Lower lobe of right lung (tissue), 2 donors: ENCODE measurements at regions not wholly inside any gene's neighbourhood (a gene's known extent, or its start where the extent isn't known, plus 50 kb on each side); places are given as distances from the start of the nearest gene placed in this dataset.
"Not testable (repeated sequence)": the region's sequence is repeated elsewhere in the genome, so short reads cannot be mapped to it uniquely, and the experiment has no call there.

Experiments used
- ATAC-seq, 2 donors: fragments of 200-7000 bp; cut with Tn5 transposase; one replicate each; pipeline ENCODE4 v1.9.1; 2020 to 2022; ENCODE audit warnings: mild to moderate bottlenecking in 2 of 2, moderate library complexity in 2 of 2
- DNase-seq: peaks from one replicate; pipeline ENCODE4 v3.0.0-alpha.2; 2020
- H3K27ac ChIP-seq: fragments of 200-600 bp; one replicate; pipeline ENCODE4 v1.8.0; 2022
- H3K27me3 ChIP-seq: fragments of 200-600 bp; one replicate; pipeline ENCODE4 v1.8.0; 2022; ENCODE audit warnings: low read depth
- H3K36me3 ChIP-seq: fragments of 200-600 bp; one replicate; pipeline ENCODE4 v1.8.0; 2022; ENCODE audit warnings: mild to moderate bottlenecking
- H3K4me1 ChIP-seq: fragments of 200-600 bp; one replicate; pipeline ENCODE4 v1.8.0; 2022
- H3K4me3 ChIP-seq: fragments of 200-600 bp; one replicate; pipeline ENCODE4 v1.8.0; 2022; ENCODE audit warnings: mild to moderate bottlenecking
- H3K9me3 ChIP-seq: fragments of 200-600 bp; one replicate; pipeline ENCODE4 v1.8.0; 2022
- intact Hi-C: fragments of 100-400 bp; cut with DNase I; formaldehyde crosslinking; loops from one replicate; pipeline ENCODE4 v1.11.0; 2022
- donor health status: DM: no; HTN: yes; CAD: no; lungs with severe emphysema.

DNA sequence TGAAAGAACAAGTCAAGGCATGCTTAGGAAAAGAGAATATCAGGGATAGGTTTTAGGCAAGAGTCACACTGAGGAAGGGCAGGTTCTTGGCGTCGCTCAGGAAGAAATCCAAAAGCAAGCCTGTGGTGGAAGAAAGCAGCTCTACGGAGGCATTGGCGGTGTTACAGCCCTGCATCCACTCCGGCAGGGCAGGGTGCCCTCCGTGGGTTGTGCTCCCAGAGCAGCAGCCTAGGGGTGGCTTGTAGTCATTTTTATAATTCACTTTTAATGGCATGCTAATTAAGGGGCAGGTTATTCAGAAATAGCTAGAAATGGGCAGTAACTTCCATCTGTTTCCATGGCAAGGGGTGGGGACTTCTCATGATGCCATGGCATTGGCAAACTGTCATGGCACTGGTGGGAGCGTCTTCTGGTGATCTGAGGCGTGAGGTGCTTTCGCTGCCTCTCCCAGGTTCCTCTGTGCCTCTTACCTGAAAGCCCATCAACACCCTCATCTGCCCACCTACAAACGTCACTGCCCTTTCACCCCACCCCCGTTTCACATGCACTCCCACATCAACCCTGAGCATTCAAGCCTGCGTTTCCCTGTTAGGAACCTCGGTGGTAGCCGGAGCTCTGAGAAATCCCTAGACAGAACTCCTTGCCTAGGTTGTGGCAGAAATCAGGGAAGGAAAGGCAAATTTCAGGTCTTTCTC lies 1763.8 kb upstream of the TPTE start:
- H3K4me1 ChIP-seq, intact Hi-C loops, ATAC-seq, H3K27me3 ChIP-seq, H3K36me3 ChIP-seq, H3K27ac ChIP-seq, DNase-seq, H3K4me3 ChIP-seq: not testable (repeated sequence)
- H3K9me3 ChIP-seq, result peaks cover 16% of the 10 kb centered on the region

DNA sequence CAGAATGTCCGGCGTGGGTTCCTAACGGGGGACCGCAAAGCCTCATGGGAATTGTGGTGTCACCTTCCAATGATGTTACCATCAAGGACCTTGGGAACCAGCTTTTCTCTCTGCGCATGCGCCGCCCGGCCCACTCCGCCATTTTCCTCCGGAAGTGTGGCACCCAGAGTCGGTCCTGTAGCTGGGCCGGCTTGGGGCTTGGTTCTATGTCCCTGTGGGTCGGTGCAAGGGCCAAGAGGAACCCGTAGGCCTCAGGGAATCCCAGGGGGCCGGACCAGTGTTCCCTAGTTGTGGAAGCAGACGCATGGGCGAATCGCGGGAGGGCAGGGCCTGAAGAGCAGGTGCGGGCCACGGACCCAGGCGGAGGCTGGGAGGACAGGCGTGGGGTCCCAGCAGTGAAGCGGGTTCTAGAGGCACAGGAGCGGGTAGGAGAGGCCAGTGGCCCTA lies 1762.4 kb upstream of the TPTE start:
- intact Hi-C loops, H3K36me3 ChIP-seq, H3K27ac ChIP-seq, ATAC-seq, H3K4me1 ChIP-seq, H3K27me3 ChIP-seq, H3K4me3 ChIP-seq: not testable (repeated sequence)
- peak; percentile 59 for DNase-seq
- peaks cover 21% of the 10 kb centered on the region for H3K9me3 ChIP-seq

DNA sequence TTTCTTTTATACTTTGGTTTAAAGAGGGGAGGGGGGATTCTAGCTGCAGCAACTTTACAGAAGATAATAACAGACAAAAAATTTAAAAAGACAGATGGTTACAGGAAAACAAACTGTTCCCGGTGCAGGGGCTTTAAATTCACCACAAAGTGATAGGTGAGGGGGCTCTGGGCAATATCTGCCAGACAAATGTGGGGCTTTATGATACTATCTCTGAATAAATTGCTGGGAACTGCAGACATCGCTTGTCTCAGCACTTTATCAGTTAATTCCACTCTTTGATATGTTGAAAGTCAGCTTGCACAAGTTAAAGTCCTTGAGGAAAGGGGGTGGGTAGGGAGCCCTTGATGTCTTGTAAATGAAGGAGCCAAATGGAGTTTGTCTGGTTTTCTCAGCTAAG lies 1759.1 kb upstream of the TPTE start:
- DNase-seq, intact Hi-C loops, ATAC-seq, H3K4me1 ChIP-seq, H3K27me3 ChIP-seq, H3K4me3 ChIP-seq, H3K36me3 ChIP-seq, H3K27ac ChIP-seq: not testable (repeated sequence)
- peaks cover 21% of the 10 kb centered on the region for H3K9me3 ChIP-seq

DNA sequence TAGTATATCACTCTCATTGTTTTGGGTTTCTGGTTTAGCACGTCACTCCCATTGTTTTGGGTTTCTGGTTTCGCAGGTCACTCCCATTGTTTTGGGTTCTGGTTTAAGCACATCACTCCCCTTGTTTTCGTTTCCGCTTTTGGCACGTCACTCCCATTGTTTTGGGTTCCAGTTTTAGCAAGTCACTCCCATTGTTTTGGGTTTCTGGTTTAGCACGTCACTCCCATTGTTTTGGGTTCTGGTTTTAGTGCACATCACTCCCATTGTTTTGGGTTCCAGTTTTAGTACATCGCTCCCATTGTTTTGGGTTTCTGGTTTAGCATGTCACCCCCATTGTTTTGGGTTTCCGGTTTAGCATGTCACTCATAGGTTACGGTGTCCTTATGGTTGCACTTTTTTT lies 1757.0 kb upstream of the TPTE start:
- intact Hi-C loops, ATAC-seq: not testable (repeated sequence)

DNA sequence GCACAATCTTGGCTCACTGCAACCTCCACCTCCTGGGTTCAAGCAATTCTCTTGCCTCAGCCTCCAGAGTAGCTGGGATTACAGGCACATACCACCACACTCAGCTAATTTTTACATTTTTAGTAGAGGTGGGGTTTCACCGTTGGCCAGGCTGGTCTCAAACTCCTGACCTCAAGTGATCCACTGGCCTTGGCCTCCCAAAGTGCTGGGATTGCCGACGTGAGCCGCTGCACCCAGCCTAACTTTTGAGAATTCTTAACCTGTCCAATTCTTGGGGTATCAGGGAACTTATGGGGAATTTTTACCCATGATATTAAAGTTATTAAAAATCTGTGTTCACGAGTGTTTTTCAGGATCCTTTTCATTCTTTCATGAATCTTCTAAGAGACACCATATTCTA lies 1755.2 kb upstream of the TPTE start:
- H3K4me1 ChIP-seq, H3K4me3 ChIP-seq, H3K9me3 ChIP-seq, H3K27me3 ChIP-seq, intact Hi-C loops, DNase-seq, H3K36me3 ChIP-seq, H3K27ac ChIP-seq, ATAC-seq: not testable (repeated sequence)

More for the DNA sequence above, 1757.0 kb upstream of the TPTE start:
- H3K4me3 ChIP-seq, H3K27me3 ChIP-seq, DNase-seq, H3K9me3 ChIP-seq, H3K36me3 ChIP-seq, H3K4me1 ChIP-seq, H3K27ac ChIP-seq: not testable (repeated sequence)

DNA sequence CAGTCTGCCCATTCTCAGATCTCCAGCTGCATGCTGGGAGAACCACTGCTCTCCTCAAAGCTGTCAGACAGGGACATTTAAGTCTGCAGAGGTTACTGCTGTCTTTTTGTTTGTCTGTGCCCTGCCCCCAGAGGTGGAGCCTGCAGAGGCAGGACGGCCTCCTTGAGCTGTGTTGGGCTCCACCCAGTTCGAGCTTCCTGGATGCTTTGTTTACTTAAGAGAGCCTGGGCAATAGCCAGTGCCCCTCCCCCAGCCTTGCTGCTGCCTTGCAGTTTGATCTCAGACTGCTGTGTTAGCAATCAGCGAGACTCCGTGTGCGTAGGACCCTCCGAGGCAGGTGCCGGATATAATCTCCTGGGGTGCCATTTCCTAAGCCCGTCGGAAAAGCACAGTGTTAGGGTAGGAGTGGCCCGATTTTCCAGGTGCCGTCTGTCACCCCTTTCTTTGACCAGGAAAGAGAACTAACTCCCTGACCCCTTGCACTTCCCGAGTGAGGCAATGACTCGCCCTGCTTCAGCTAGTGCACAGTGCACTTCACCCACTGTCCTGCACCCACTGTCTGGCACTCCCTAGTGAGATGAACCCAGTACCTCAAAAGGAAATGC lies 1748.4 kb upstream of the TPTE start:
- H3K27ac ChIP-seq, H3K9me3 ChIP-seq, intact Hi-C loops, DNase-seq, H3K4me1 ChIP-seq, ATAC-seq, H3K36me3 ChIP-seq, H3K27me3 ChIP-seq, H3K4me3 ChIP-seq: not testable (repeated sequence)

DNA sequence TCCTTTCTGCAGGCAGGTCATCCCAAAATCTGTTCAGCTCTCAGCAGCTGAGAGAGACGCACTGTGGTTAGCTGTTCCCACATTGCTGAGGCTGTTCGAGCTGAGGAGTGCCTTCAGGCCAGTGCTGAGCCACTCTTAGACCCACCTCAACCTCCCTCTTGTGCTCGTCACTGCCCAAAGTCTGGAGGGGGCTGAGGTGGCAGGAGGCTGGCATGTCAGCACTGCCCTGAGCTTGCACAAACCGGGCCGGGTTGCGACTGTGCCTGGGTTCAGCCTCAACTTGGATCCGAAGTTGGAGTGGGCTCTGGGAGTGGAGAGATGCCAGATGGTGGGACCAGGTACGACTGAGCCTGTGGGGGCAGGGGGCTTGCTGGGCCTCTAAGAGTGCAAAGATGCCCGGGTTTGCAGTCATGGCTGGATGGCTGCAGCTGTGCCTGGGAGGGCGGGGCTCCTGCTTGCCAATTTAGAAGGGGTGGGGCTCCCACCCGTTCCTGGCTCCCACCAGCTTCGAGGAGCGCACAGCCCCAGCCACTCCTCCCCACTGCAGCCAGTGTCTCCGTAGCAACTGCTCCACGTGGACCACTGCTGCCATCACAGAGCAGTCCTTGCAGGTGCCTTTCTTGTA lies 1745.7 kb upstream of the TPTE start:
- H3K9me3 ChIP-seq, result peaks cover 10% of the 10 kb centered on the region
- H3K36me3 ChIP-seq, H3K27me3 ChIP-seq, DNase-seq, H3K4me3 ChIP-seq, H3K27ac ChIP-seq, ATAC-seq, intact Hi-C loops, H3K4me1 ChIP-seq: not testable (repeated sequence)

DNA sequence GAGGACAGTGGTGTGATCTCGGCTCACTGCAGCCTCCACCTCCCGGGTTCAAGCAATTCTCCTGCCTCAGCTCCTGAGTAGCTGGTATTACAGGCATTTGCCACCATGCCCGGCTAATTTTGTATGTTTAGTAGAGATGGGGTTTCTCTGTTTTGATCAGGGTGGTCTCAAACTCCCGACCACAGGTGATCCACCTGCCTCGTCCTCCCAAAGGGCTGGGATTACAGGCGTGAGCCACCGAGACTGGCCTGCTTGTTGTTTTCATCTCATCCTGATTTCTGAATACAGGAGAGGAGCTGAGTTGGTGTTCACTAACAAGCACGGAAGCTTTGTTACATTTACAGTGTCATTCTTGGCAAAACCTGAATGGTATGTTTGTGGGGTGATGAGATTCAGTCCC lies 1744.1 kb upstream of the TPTE start:
- H3K27me3 ChIP-seq, DNase-seq, H3K4me3 ChIP-seq, H3K9me3 ChIP-seq, H3K36me3 ChIP-seq, ATAC-seq, H3K4me1 ChIP-seq, H3K27ac ChIP-seq, intact Hi-C loops: not testable (repeated sequence)

DNA sequence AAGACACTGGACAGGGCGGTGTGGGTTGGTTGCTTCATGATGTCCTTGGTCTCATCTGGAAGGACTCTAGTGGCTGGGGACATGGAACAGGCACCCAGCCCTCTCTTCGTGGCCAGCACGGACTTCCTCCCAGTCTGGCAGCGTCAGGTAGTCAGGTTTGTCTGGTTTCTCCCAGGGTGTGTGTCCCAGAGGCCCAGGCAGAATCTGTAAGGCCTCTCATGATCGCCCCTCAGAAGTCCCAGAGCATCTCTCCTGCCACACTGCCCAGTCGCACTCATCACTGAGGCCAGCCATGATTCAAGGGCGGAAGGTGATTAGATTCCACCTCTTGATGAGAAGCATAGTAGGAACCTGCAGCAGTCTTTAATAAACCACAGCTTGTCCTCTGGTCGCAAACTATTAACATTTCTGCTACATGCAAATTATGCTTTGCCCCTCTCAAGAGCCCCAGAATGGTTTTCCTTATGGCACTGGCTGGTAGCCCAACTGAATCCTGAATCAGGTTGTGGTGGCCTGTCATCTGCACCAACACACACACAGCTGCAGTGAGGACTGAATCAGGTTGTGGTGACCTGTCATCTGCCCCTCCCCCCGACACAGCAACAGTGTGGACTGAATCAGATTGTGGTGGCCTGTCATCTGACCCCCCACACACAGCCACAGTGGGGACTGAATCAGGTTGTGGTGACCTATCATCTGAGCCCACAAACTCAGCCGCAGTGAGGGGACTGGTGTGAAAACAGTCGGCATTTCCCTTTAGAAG lies 1742.9 kb upstream of the TPTE start:
- intact Hi-C loops, H3K36me3 ChIP-seq, H3K9me3 ChIP-seq, H3K27ac ChIP-seq, H3K4me3 ChIP-seq, DNase-seq, H3K4me1 ChIP-seq, ATAC-seq, H3K27me3 ChIP-seq: not testable (repeated sequence)

DNA sequence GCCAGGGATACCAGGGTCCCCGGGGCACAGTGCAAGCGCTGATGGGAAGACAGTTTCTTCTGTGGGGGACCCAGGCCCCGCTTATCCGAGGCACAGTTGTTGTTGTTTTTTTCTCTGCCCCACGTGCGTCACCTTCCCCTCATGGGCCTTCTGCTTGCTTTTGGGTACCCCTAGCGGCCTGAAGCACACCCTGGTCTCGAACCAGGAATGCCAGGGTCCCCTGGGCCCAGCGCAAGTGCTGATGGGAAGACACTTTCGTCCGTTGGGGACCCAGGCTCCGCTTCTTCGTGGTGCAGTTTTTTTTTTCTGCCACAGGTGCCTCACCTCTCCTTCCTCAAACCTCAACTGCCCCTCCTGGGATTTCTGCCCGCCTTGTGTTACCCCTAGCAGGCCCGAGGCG lies 1708.5 kb upstream of the TPTE start:
- H3K27me3 ChIP-seq, H3K9me3 ChIP-seq, H3K27ac ChIP-seq, DNase-seq, intact Hi-C loops, H3K36me3 ChIP-seq, H3K4me1 ChIP-seq, H3K4me3 ChIP-seq, ATAC-seq: not testable (repeated sequence)

DNA sequence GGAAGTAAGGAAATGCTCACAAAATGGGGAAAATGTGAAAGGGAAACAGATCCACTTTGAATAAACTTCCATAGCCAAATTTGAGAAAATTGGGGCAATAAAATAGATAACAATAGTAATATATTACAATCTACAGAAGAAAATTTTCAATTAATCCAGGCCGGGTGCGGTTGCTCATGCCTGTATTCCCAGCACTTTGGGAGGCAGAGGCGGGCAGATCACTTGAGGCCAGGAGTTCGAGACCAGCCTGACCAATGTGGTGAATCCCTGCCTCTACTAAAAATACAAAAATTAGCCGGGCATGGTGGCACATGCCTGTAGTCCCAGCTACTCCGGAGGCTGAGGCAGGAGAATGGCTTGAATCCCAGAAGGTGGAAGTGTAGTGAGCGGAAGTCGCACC lies 1687.1 kb upstream of the TPTE start:
- H3K4me1 ChIP-seq, intact Hi-C loops, ATAC-seq, H3K36me3 ChIP-seq, H3K27me3 ChIP-seq, H3K4me3 ChIP-seq, H3K9me3 ChIP-seq, H3K27ac ChIP-seq: not testable (repeated sequence)
- peak; percentile 39 for DNase-seq
